Liver (tissue), 8 donors: ENCODE measurements at regions not wholly inside any gene's neighbourhood (a gene's known extent, or its start where the extent isn't known, plus 50 kb on each side); places are given as distances from the start of the nearest gene placed in this dataset.

Experiments used
- DNase-seq: peaks from one replicate; pipeline ENCODE4 v3.0.0-alpha.2; 2017; ENCODE audit warnings: low spot score
- H3K27ac ChIP-seq, 2 donors: one replicate each; pipeline ENCODE4 v1.7.0; 2013; ENCODE audit warnings: inconsistent platforms in 2 of 2, low read length in 2 of 2, control low read depth in 1 of 2, low read depth in 1 of 2, mild to moderate bottlenecking in 1 of 2
- H3K27me3 ChIP-seq, 4 donors: one replicate each; pipeline versions ENCODE4 v1.6.1 to v1.7.0; 2013; ENCODE audit warnings: low read length in 3 of 4, inconsistent platforms in 1 of 4, mild to moderate bottlenecking in 1 of 4, moderate library complexity in 1 of 4; ENCODE audit not compliant: control insufficient read depth in 4 of 4, insufficient read depth in 4 of 4
- H3K36me3 ChIP-seq, 4 donors: one replicate each; pipeline versions ENCODE4 v1.6.1 to v1.7.0; 2013; ENCODE audit warnings: low read length in 3 of 4, mild to moderate bottlenecking in 3 of 4, low read depth in 1 of 4, moderate library complexity in 1 of 4; ENCODE audit not compliant: control insufficient read depth in 4 of 4, insufficient read depth in 3 of 4
- H3K4me1 ChIP-seq, 4 donors: one replicate each; pipeline versions ENCODE4 v1.6.1 to v1.7.0; 2013; ENCODE audit warnings: low read length in 3 of 4, mild to moderate bottlenecking in 3 of 4, moderate library complexity in 1 of 4; ENCODE audit not compliant: control insufficient read depth in 4 of 4, insufficient read depth in 4 of 4
- H3K4me3 ChIP-seq, 3 donors: one replicate each; pipeline versions ENCODE4 v1.6.1 to v1.7.0; 2013; ENCODE audit warnings: low read length in 3 of 3, control low read depth in 1 of 3, low read depth in 1 of 3, mild to moderate bottlenecking in 1 of 3
- H3K9ac ChIP-seq, 2 donors: one replicate each; pipeline ENCODE4 v1.7.0; 2013; ENCODE audit warnings: low read length in 2 of 2, mild to moderate bottlenecking in 2 of 2, moderate library complexity in 2 of 2, control low read depth in 1 of 2, low read depth in 1 of 2
- H3K9me3 ChIP-seq, 4 donors: one replicate each; pipeline versions ENCODE4 v1.6.1 to v1.7.0; 2013; ENCODE audit warnings: low read length in 3 of 4; ENCODE audit not compliant: control insufficient read depth in 4 of 4
- ATF3 ChIP-seq: IDR thresholded peaks from 2 replicates; pipeline ENCODE4 v1.6.1; 2016; ENCODE audit warnings: antibody characterized with exemption
- CTCF ChIP-seq: fragments of 150-350 bp; IDR thresholded peaks from 2 replicates; pipeline ENCODE4 v1.5.1; 2017; ENCODE audit warnings: improper control_type of control experiment, low read depth, low read length; ENCODE audit not compliant: missing input control
- EGR1 ChIP-seq, 2 donors: IDR thresholded peaks; 2 replicates each; pipeline ENCODE4 v1.6.1; 2016 to 2018; ENCODE audit warnings: antibody characterized with exemption in 2 of 2, low read depth in 2 of 2
- FOXA1 ChIP-seq: IDR thresholded peaks from 2 replicates; pipeline ENCODE4 v1.6.1; 2016; ENCODE audit warnings: antibody characterized with exemption
- FOXA2 ChIP-seq: IDR thresholded peaks from 2 replicates; pipeline ENCODE4 v1.6.1; 2016; ENCODE audit warnings: antibody characterized with exemption
- GABPA ChIP-seq, 2 donors: IDR thresholded peaks in 1 of 2; conservative IDR thresholded peaks in 1 of 2; 2 replicates each; pipeline ENCODE4 v1.6.1; 2016; ENCODE audit warnings: antibody characterized with exemption in 2 of 2, mild to moderate bottlenecking in 1 of 2, moderate library complexity in 1 of 2
- HNF4A ChIP-seq, 2 donors: conservative IDR thresholded peaks; 2 replicates each; pipeline ENCODE4 v1.6.1; 2016; ENCODE audit warnings: antibody characterized with exemption in 2 of 2, mild to moderate bottlenecking in 2 of 2
- HNF4G ChIP-seq: IDR thresholded peaks from 2 replicates; pipeline ENCODE4 v1.6.1; 2016; ENCODE audit warnings: antibody characterized with exemption
- JUND ChIP-seq, 2 donors: IDR thresholded peaks; 2 replicates each; pipeline ENCODE4 v1.6.1; 2016; ENCODE audit warnings: antibody characterized with exemption in 2 of 2
- MAX ChIP-seq: IDR thresholded peaks from 2 replicates; pipeline ENCODE4 v1.6.1; 2016; ENCODE audit warnings: antibody characterized with exemption
- NR2F2 ChIP-seq: IDR thresholded peaks from 2 replicates; pipeline ENCODE4 v1.6.1; 2016; ENCODE audit warnings: antibody characterized with exemption
- RAD21 ChIP-seq, 2 donors: IDR thresholded peaks; 2 replicates each; pipeline ENCODE4 v1.6.1; 2016; ENCODE audit warnings: antibody characterized with exemption in 2 of 2, mild to moderate bottlenecking in 2 of 2
- REST ChIP-seq: IDR thresholded peaks from 2 replicates; pipeline ENCODE4 v1.6.1; 2016; ENCODE audit warnings: antibody characterized with exemption, mild to moderate bottlenecking
- RXRA ChIP-seq, 2 donors: IDR thresholded peaks; 2 replicates each; pipeline ENCODE4 v1.6.1; 2017 to 2018; ENCODE audit warnings: antibody characterized with exemption in 2 of 2, mild to moderate bottlenecking in 1 of 2
- SP1 ChIP-seq: IDR thresholded peaks from 2 replicates; pipeline ENCODE4 v1.6.1; 2018; ENCODE audit warnings: antibody characterized with exemption, mild to moderate bottlenecking
- TAF1 ChIP-seq: conservative IDR thresholded peaks from 2 replicates; pipeline ENCODE4 v1.6.1; 2016; ENCODE audit warnings: antibody characterized with exemption, mild to moderate bottlenecking
- YY1 ChIP-seq: IDR thresholded peaks from 2 replicates; pipeline ENCODE4 v1.6.1; 2016; ENCODE audit warnings: antibody characterized with exemption, mild to moderate bottlenecking
- ZBTB33 ChIP-seq: IDR thresholded peaks from 2 replicates; pipeline ENCODE4 v1.6.1; 2016; ENCODE audit warnings: antibody characterized with exemption
- WGBS: extraction: QIAGEN DNeasy Blood & Tissue Kit; methylation state at CpG from one replicate; pipeline ENCODE4 v1.1.7; 2013; 5-methylcytosine and 5-hydroxymethylcytosine counted together
- donor health status: healthy.
- donor health status: healthy.
- donor health status: healthy.
- donor health status: healthy.
- donor health status: healthy.

- H3K4me1 ChIP-seq = peaks cover 0 to 1% (median 0%) of the 10 kb centered on the region in 4 donors
- peaks cover 0 to 14% (median 1%) of the 10 kb centered on the region in 4 donors for H3K36me3 ChIP-seq
- H3K4me3 ChIP-seq = no peak overlapping the region
- TF ChIP-seq TAF1 = no peak
- no peak for TF ChIP-seq GABPA (IDR thresholded peaks at IDR 0.05 in 1 of 2, conservative IDR thresholded peaks at IDR 0.05 in 1 of 2)
- no peak for TF ChIP-seq SP1
- no peak for TF ChIP-seq ZBTB33
- TF ChIP-seq ATF3 = no peak
- TF ChIP-seq YY1 = no peak
- no peak for TF ChIP-seq REST
- TF ChIP-seq RXRA (IDR thresholded peaks at IDR 0.05) = no peak
- TF ChIP-seq EGR1 (IDR thresholded peaks at IDR 0.05; ENCODE audit: low read depth in 2 of 2) = no peak
- TF ChIP-seq JUND (IDR thresholded peaks at IDR 0.05) = no peak
- TF ChIP-seq HNF4A (conservative IDR thresholded peaks at IDR 0.05) = no peak
- no peak for TF ChIP-seq CTCF
- no peak for TF ChIP-seq HNF4G
- no peak for TF ChIP-seq RAD21 (IDR thresholded peaks at IDR 0.05)
- TF ChIP-seq FOXA2 = no peak
- no peak for TF ChIP-seq FOXA1
- TF ChIP-seq NR2F2 = no peak
- TF ChIP-seq MAX = no peak
- no peaks in the 10 kb centered on the region for H3K9me3 ChIP-seq
- H3K27ac ChIP-seq = no peak overlapping the region
- no peaks in the 10 kb centered on the region for H3K27me3 ChIP-seq
- DNase-seq = no peak
- H3K9ac ChIP-seq = no peak overlapping the region
- WGBS = 65% methylated on average over 2 of the region's 2 CpGs
Observed at GRCh38 chr2:31654241-31654640, 73.5 kb upstream of the SRD5A2 start.
